GM18502 (cell line): ENCODE measurements at regions not wholly inside any gene's neighbourhood (a gene's known extent, or its start where the extent isn't known, plus 50 kb on each side); places are given as distances from the start of the nearest gene placed in this dataset.

Experiments
- ATAC-seq: cut with Tn5 transposase; IDR thresholded peaks from one replicate; pipeline ENCODE4 v1.9.1; 2021; ENCODE audit warnings: mild to moderate bottlenecking; ENCODE audit not compliant: unreplicated experiment, poor library complexity

GRCh38 chr6:125533710-125534397, 215.6 kb upstream of the HEY2 start:
- ATAC-seq: no peak

GRCh38 chr6:125534430-125535263, 214.8 kb upstream of the HEY2 start:
- no peak for ATAC-seq

- ATAC-seq: no peak
Measured at GRCh38 chr6:125537090-125537489, 212.3 kb upstream of the HEY2 start.

- no peak for ATAC-seq
Measured at GRCh38 chr6:125539892-125540291, 209.5 kb upstream of the HEY2 start.

GRCh38 chr6:125544819-125545218, 204.6 kb upstream of the HEY2 start:
- no peak for ATAC-seq

- no peak for ATAC-seq
Measured at GRCh38 chr6:125546841-125547251, 202.6 kb upstream of the HEY2 start.

GRCh38 chr6:125547381-125547780, 202.1 kb upstream of the HEY2 start:
- ATAC-seq: no peak

- ATAC-seq: no peak
Measured at GRCh38 chr6:125549202-125549884, 200.1 kb upstream of the HEY2 start.

- ATAC-seq: no peak
Measured at GRCh38 chr6:125550892-125551291, 198.5 kb upstream of the HEY2 start.

- ATAC-seq: no peak
Measured at GRCh38 chr6:125552819-125553218, 196.6 kb upstream of the HEY2 start.

GRCh38 chr6:125554456-125554855, 195.0 kb upstream of the HEY2 start:
- ATAC-seq: no peak

- no peak for ATAC-seq
Measured at GRCh38 chr6:125558241-125558843, 191.1 kb upstream of the HEY2 start.

GRCh38 chr6:125558907-125559306, 190.5 kb upstream of the HEY2 start:
- no peak for ATAC-seq

- ATAC-seq: no peak
Measured at GRCh38 chr6:125562156-125562555, 187.3 kb upstream of the HEY2 start.

- no peak for ATAC-seq
Measured at GRCh38 chr6:125564941-125565340, 184.5 kb upstream of the HEY2 start.

- no peak for ATAC-seq
Measured at GRCh38 chr6:125567407-125567806, 182.0 kb upstream of the HEY2 start.

- ATAC-seq: no peak
Measured at GRCh38 chr6:125568609-125569008, 180.8 kb upstream of the HEY2 start.

- ATAC-seq: no peak
Measured at GRCh38 chr6:125570526-125570925, 178.9 kb upstream of the HEY2 start.

GRCh38 chr6:125571207-125571755, 178.2 kb upstream of the HEY2 start:
- no peak for ATAC-seq

GRCh38 chr6:125574604-125575003, 174.8 kb upstream of the HEY2 start:
- ATAC-seq: no peak
